H1 (cell line): ENCODE measurements at regions not wholly inside any gene's neighbourhood (a gene's known extent, or its start where the extent isn't known, plus 50 kb on each side); places are given as distances from the start of the nearest gene placed in this dataset.

Source experiments
- BCL11A ChIP-seq, 2 experiments: IDR thresholded peaks; one replicate each; pipeline ENCODE4 v1.6.1; 2011; ENCODE audit warnings: low read depth in 2 of 2, low read length in 2 of 2, mild to moderate bottlenecking in 2 of 2
- EGR1 ChIP-seq: IDR thresholded peaks from 2 replicates; pipeline ENCODE4 v1.6.1; 2011; ENCODE audit warnings: low read depth, low read length, borderline replicate concordance
- FOSL1 ChIP-seq: IDR thresholded peaks from 2 replicates; pipeline ENCODE4 v1.6.1; 2011; ENCODE audit warnings: mild to moderate bottlenecking, low read depth, low read length, moderate library complexity; ENCODE audit not compliant: insufficient read depth
- ZNF274 ChIP-seq: IDR thresholded peaks from 2 replicates; pipeline ENCODE4 v1.7.0; 2012; ENCODE audit warnings: low read length, borderline replicate concordance; ENCODE audit errors: extremely low read depth

DNA sequence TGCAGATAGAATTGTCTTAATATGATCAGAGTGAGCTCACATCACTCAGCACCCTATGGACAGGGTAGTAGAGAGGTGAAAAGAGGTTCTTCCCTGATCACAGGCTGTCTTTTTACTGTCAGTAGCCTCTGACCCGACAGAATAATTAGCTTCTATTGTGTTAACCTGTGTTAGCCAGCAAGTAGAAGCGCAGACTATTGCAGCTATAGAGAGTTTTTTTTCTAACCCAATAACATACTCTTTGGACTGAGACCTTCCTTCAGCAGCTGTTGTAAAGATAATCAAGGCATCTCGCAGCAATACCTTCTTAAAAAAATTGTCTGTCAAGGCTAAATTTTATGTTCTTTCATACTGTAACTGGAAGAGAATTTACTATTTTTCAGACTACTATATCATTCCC, 670.4 kb downstream of the ADCYAP1 start (continued):
- no peak for TF ChIP-seq BCL11A (IDR thresholded peaks at IDR 0.05; ENCODE audit: low read depth in 2 of 2, low read length in 2 of 2)
- no peak for TF ChIP-seq FOSL1
- no peak for TF ChIP-seq EGR1
- TF ChIP-seq ZNF274, result no peak
